ENCODE measurements at regions not wholly inside any gene's neighbourhood (a gene's known extent, or its start where the extent isn't known, plus 50 kb on each side); places are given as distances from the start of the nearest gene placed in this dataset.

- TF ChIP-seq CTCF (IDR thresholded peaks at IDR 0.05; ENCODE audit: poor library complexity) (no peak), EZH2phosphoT487 (IDR thresholded peaks at IDR 0.05; ENCODE audit: low read depth, severe bottlenecking, unreplicated experiment) (no peak)
Observed at GRCh38 chr2:224147174-224147573, 108.1 kb upstream of the SERPINE2 start.

Measured in hepatocyte (in vitro differentiated cells).